GM12874 (cell line): ENCODE measurements at regions not wholly inside any gene's neighbourhood (a gene's known extent, or its start where the extent isn't known, plus 50 kb on each side); places are given as distances from the start of the nearest gene placed in this dataset.

Experiments used
- CTCF ChIP-seq: IDR thresholded peaks from 2 replicates; pipeline ENCODE4 v1.5.1; 2011; ENCODE audit warnings: low read depth, mild to moderate bottlenecking, control low read depth, low read length, moderate library complexity; ENCODE audit not compliant: insufficient read depth

GRCh38 chr6:16855460-16855859 is 94.2 kb upstream of the ATXN1 start:
- TF ChIP-seq CTCF: no peak

- TF ChIP-seq CTCF: no peak
These were observed 93.7 kb upstream of the ATXN1 start for GRCh38 chr6:16854986-16855385.

GRCh38 chr6:16852671-16853070 is 91.4 kb upstream of the ATXN1 start:
- no peak for TF ChIP-seq CTCF

- TF ChIP-seq CTCF: no peak
These were observed 90.5 kb upstream of the ATXN1 start for GRCh38 chr6:16851758-16852157.

GRCh38 chr6:16851044-16851540 is 89.8 kb upstream of the ATXN1 start:
- TF ChIP-seq CTCF: no peak

- TF ChIP-seq CTCF: no peak
These were observed 89.4 kb upstream of the ATXN1 start for GRCh38 chr6:16850681-16851026.

- no peak for TF ChIP-seq CTCF
These were observed 88.9 kb upstream of the ATXN1 start for GRCh38 chr6:16849988-16850680.
